PC-9 (cell line): ENCODE measurements at regions not wholly inside any gene's neighbourhood (a gene's known extent, or its start where the extent isn't known, plus 50 kb on each side); places are given as distances from the start of the nearest gene placed in this dataset.

ENCODE experiments used
- BruUV-seq: library from RNA; stranded (reverse); fragments of 400-500 nt; replicated peaks from 2 replicates; lab custom pipeline; 2021; lab: Mats Ljungman, UMichigan
- CTCF ChIA-PET: fragments of 300-600 bp; sonication (Branson Sonifier 250); formaldehyde crosslinking; loops from one replicate; lab custom pipeline; 2022; ENCODE audit warnings: antibody characterized with exemption; lab: Charles Lee
- POLR2A ChIA-PET: fragments of 300-600 bp; sonication (Branson Sonifier 250); formaldehyde crosslinking; loops from one replicate; lab custom pipeline; 2022; ENCODE audit warnings: antibody characterized with exemption; ENCODE audit not compliant: unreplicated experiment; lab: Charles Lee
- DNase-seq, 2 experiments: peaks; one replicate each; pipeline versions ENCODE4 v3.0.0 to v3.0.0-alpha.2; 2015 to 2022; ENCODE audit warnings: mixed read lengths in 1 of 2
- H2AFZ ChIP-seq: fragments of 200-600 bp; sonication (generic); 2 replicates; pipeline ENCODE4 v1.8.1; 2017; ENCODE audit warnings: antibody characterized with exemption
- H3F3A ChIP-seq: fragments of 200-600 bp; sonication (generic); 2 replicates; pipeline ENCODE4 v1.8.1; 2017; ENCODE audit warnings: antibody characterized with exemption, mild to moderate bottlenecking, low read depth; ENCODE audit not compliant: insufficient read depth
- H3K27ac ChIP-seq: fragments of 200-600 bp; sonication (generic); 2 replicates; pipeline ENCODE4 v1.6.1; 2016; ENCODE audit warnings: mixed run types
- H3K27me3 ChIP-seq: fragments of 200-600 bp; sonication (generic); 2 replicates; pipeline ENCODE4 v1.6.1; 2016; ENCODE audit warnings: low read depth, mixed run types; ENCODE audit not compliant: insufficient read depth
- H3K36me3 ChIP-seq: fragments of 200-600 bp; sonication (generic); 2 replicates; pipeline ENCODE4 v1.6.1; 2016; ENCODE audit warnings: low read depth, mixed run types
- H3K4me1 ChIP-seq: fragments of 200-600 bp; sonication (generic); replicated peaks from 2 replicates; pipeline ENCODE4 v1.6.1; 2016; ENCODE audit warnings: mixed run types; ENCODE audit not compliant: insufficient read depth
- H3K4me2 ChIP-seq: fragments of 200-600 bp; sonication (generic); 2 replicates; pipeline ENCODE4 v1.6.1; 2017; ENCODE audit warnings: mixed run types
- H3K4me3 ChIP-seq: fragments of 200-600 bp; sonication (generic); 2 replicates; pipeline ENCODE4 v1.6.1; 2016; ENCODE audit warnings: mixed run types
- H3K79me2 ChIP-seq: fragments of 200-600 bp; sonication (generic); 2 replicates; pipeline ENCODE4 v1.6.1; 2017; ENCODE audit warnings: low read depth, mixed run types
- H3K9me2 ChIP-seq: fragments of 200-600 bp; sonication (generic); 2 replicates; pipeline ENCODE4 v1.8.1; 2017; ENCODE audit warnings: mild to moderate bottlenecking; ENCODE audit not compliant: insufficient read depth
- H3K9me3 ChIP-seq: fragments of 200-600 bp; sonication (generic); 2 replicates; pipeline ENCODE4 v1.8.1; 2016; ENCODE audit warnings: low read depth; ENCODE audit not compliant: insufficient read depth
- H4K20me1 ChIP-seq: fragments of 200-600 bp; sonication (generic); 2 replicates; pipeline ENCODE4 v1.8.1; 2017; ENCODE audit not compliant: insufficient read depth
- CTCF ChIP-seq: fragments of 200-600 bp; sonication (generic); conservative IDR thresholded peaks from 2 replicates; pipeline ENCODE4 v1.6.1; 2017; ENCODE audit warnings: mixed run types, antibody characterized with exemption, mild to moderate bottlenecking, moderate library complexity
- EZH2 ChIP-seq: fragments of 200-600 bp; sonication (generic); IDR thresholded peaks from 2 replicates; pipeline ENCODE4 v1.8.0; 2017; ENCODE audit warnings: antibody characterized with exemption, low read depth
- intact Hi-C: fragments of 100-400 bp; cut with micrococcal nuclease; formaldehyde crosslinking; loops from one replicate; pipeline ENCODE4 v1.10.0; 2022; ENCODE audit not compliant: unreplicated experiment

- POLR2A ChIA-PET = no interaction called here
- DNase-seq = no peak
- intact Hi-C loops = no loop called here
- CTCF ChIA-PET = no interaction called here
- BruUV-seq = no TSS peak
- no peaks in the 10 kb centered on the region for H3K9me2 ChIP-seq
- no peaks in the 10 kb centered on the region; the same call in 1 of the 2 replicates for H4K20me1 ChIP-seq
- H3K27me3 ChIP-seq = no peaks in the 10 kb centered on the region
- H3K9me3 ChIP-seq = peaks cover 18% of the 10 kb centered on the region; the same call in 1 of the 2 replicates
- H3K4me2 ChIP-seq = no peak overlapping the region
- no peaks in the 10 kb centered on the region for H3F3A ChIP-seq
- H3K79me2 ChIP-seq = no peaks in the 10 kb centered on the region
- H3K4me3 ChIP-seq = no peak overlapping the region
- H3K4me1 ChIP-seq = 0 out of 2 replicates have a peak, but pooled peaks cover 11% of the 10 kb centered on the region
- H3K27ac ChIP-seq = no peak overlapping the region
- TF ChIP-seq EZH2 (no peak), CTCF (no peak)
- H2AFZ ChIP-seq = no peak overlapping the region
- H3K36me3 ChIP-seq = no peaks in the 10 kb centered on the region
Observed at GRCh38 chr6:120355822-120356221, 978.5 kb downstream of the TBC1D32 start.

- Histone ChIP-seq H3K4me1 (0 out of 2 replicates have a peak, but pooled peaks cover 11% of the 10 kb centered on the region), H3K4me3 (no peak overlapping the region), H3K4me2 (no peak overlapping the region), H3K9me2 (no peaks in the 10 kb centered on the region), H3F3A (no peaks in the 10 kb centered on the region), H4K20me1 (no peaks in the 10 kb centered on the region; the same call in 1 of the 2 replicates), H3K27ac (no peak overlapping the region), H3K9me3 (peaks cover 15% of the 10 kb centered on the region; the same call in 1 of the 2 replicates), H2AFZ (peak overlapping the region; percentile 9; the same call in 1 of the 2 replicates), H3K36me3 (no peaks in the 10 kb centered on the region), H3K27me3 (no peaks in the 10 kb centered on the region), H3K79me2 (no peaks in the 10 kb centered on the region)
- peak in 1 of 2 experiments; percentile 13 for DNase-seq
- ChIA-PET POLR2A (no interaction called here), CTCF (no interaction called here)
- BruUV-seq = no TSS peak
- TF ChIP-seq CTCF (no peak), EZH2 (no peak)
- intact Hi-C loops = no loop called here
Observed at GRCh38 chr6:120354452-120355098, 979.7 kb downstream of the TBC1D32 start.

DNA sequence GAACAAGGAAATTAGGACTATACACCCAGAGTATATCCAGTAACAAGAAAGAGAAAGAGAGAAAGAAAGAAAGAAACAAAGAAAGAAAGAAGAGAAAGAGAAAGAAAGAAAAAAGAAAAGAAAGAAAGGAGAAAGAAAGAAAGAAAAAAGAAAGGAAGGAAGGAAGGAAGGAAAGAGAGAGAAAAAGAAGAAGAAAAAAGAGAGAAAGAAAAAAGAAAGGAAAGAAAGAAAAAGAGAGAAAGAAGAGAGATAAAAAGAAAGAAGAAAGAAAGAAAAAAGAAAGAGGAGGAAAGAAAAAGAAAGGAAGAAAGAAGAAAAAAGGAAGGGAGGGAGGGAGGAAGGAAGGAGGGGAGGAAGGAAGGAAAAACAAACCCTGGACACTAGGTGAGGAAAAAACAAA is 981.8 kb downstream of the TBC1D32 start:
- no peaks in the 10 kb centered on the region for H3K79me2 ChIP-seq
- no peak overlapping the region for H3K4me3 ChIP-seq
- H3K4me1 ChIP-seq = 0 out of 2 replicates have a peak, but pooled peaks cover 11% of the 10 kb centered on the region
- no peaks in the 10 kb centered on the region for H3K9me2 ChIP-seq
- no peaks in the 10 kb centered on the region; the same call in 1 of the 2 replicates for H4K20me1 ChIP-seq
- H3K36me3 ChIP-seq = no peaks in the 10 kb centered on the region
- ChIA-PET POLR2A (no interaction called here), CTCF (no interaction called here)
- no peak for DNase-seq
- H3K4me2 ChIP-seq = no peak overlapping the region
- no peaks in the 10 kb centered on the region for H3F3A ChIP-seq
- TF ChIP-seq CTCF (no peak), EZH2 (no peak)
- H3K9me3 ChIP-seq = peaks cover 8% of the 10 kb centered on the region; the same call in 1 of the 2 replicates
- no peak overlapping the region for H2AFZ ChIP-seq
- no peak overlapping the region for H3K27ac ChIP-seq
- intact Hi-C loops = no loop called here
- no peaks in the 10 kb centered on the region for H3K27me3 ChIP-seq
- no TSS peak for BruUV-seq
